ENCODE measurements at regions not wholly inside any gene's neighbourhood (a gene's known extent, or its start where the extent isn't known, plus 50 kb on each side); places are given as distances from the start of the nearest gene placed in this dataset.

GRCh38 chr3:30155755-30156154 is 450.6 kb upstream of the TGFBR2 start:
- Histone ChIP-seq H3K27me3 (replicated peaks; ENCODE audit: insufficient read depth) (no peaks in the 10 kb centered on the region), H3K27ac (no peak overlapping the region), H3K36me3 (no peaks in the 10 kb centered on the region), H3K4me3 (no peak overlapping the region), H3K4me1 (replicated peaks) (no peaks in the 10 kb centered on the region), H3K9me3 (no peaks in the 10 kb centered on the region)
- no peak for DNase-seq (ENCODE audit: low spot score)
- no peak for TF ChIP-seq CTCF (IDR thresholded peaks at IDR 0.05)
- TF ChIP-seq POLR2AphosphoS5 (IDR thresholded peaks at IDR 0.05): no peak
- no peak for TF ChIP-seq POLR2A (IDR thresholded peaks at IDR 0.05)
- intact Hi-C loops (cut with DNase I): no loop called here
- 73% methylated on average over 3 of the region's 3 CpGs for WGBS

GRCh38 chr3:30156586-30157498 is 449.6 kb upstream of the TGFBR2 start:
- TF ChIP-seq POLR2AphosphoS5 (IDR thresholded peaks at IDR 0.05) (no peak), CTCF (IDR thresholded peaks at IDR 0.05) (no peak), POLR2A (IDR thresholded peaks at IDR 0.05) (no peak)
- 91% methylated on average over 4 of the region's 4 CpGs for WGBS
- H3K36me3 ChIP-seq: no peaks in the 10 kb centered on the region
- no peaks in the 10 kb centered on the region for H3K4me1 ChIP-seq (replicated peaks)
- no peak overlapping the region for H3K4me3 ChIP-seq
- no peaks in the 10 kb centered on the region for H3K9me3 ChIP-seq
- no peak overlapping the region for H3K27ac ChIP-seq
- no peaks in the 10 kb centered on the region for H3K27me3 ChIP-seq (replicated peaks; ENCODE audit: insufficient read depth)
- intact Hi-C loops (cut with DNase I): no loop called here
- DNase-seq (ENCODE audit: low spot score): no peak

GRCh38 chr3:30161375-30161774 is 445.0 kb upstream of the TGFBR2 start:
- Histone ChIP-seq H3K9me3 (no peaks in the 10 kb centered on the region), H3K36me3 (no peaks in the 10 kb centered on the region), H3K27ac (no peak overlapping the region), H3K4me1 (replicated peaks) (no peaks in the 10 kb centered on the region), H3K4me3 (no peak overlapping the region), H3K27me3 (replicated peaks; ENCODE audit: insufficient read depth) (no peaks in the 10 kb centered on the region)
- intact Hi-C loops (cut with DNase I): no loop called here
- WGBS: 61% methylated on average over 6 of the region's 6 CpGs
- TF ChIP-seq POLR2AphosphoS5 (IDR thresholded peaks at IDR 0.05) (peak; percentile 11), CTCF (IDR thresholded peaks at IDR 0.05) (no peak)
- peak; percentile 5 for DNase-seq (ENCODE audit: low spot score)

DNA sequence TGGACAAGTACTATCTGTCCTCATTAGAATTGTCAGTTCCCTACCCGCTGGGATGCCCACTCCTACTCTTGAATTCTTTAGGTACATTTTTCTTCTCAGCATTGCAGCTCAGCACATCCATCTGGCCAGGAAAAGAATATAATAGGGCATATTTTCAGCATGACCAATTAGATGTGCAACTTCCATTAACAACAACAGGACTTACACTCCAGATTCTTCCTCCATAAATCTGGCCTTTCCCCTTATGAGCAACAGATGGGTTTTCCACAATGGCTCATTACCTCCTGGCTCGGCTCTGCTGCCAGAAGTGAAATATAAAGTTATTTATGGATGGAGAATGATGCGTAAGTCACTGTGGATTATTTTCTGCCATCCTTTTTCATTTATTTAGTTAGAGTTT is 443.8 kb upstream of the TGFBR2 start:
- no peak for DNase-seq (ENCODE audit: low spot score)
- intact Hi-C loops (cut with DNase I): no loop called here
- no peaks in the 10 kb centered on the region for H3K4me1 ChIP-seq (replicated peaks)
- H3K27ac ChIP-seq: no peak overlapping the region
- H3K27me3 ChIP-seq (replicated peaks; ENCODE audit: insufficient read depth): no peaks in the 10 kb centered on the region
- no peaks in the 10 kb centered on the region for H3K36me3 ChIP-seq
- no peak for TF ChIP-seq POLR2A (IDR thresholded peaks at IDR 0.05)
- TF ChIP-seq POLR2AphosphoS5 (IDR thresholded peaks at IDR 0.05): no peak
- TF ChIP-seq CTCF (IDR thresholded peaks at IDR 0.05): no peak
- WGBS: 94% methylated on average over 3 of the region's 3 CpGs
- no peaks in the 10 kb centered on the region for H3K9me3 ChIP-seq
- H3K4me3 ChIP-seq: no peak overlapping the region

- Histone ChIP-seq H3K9me3 (no peaks in the 10 kb centered on the region), H3K4me1 (replicated peaks) (no peaks in the 10 kb centered on the region), H3K4me3 (no peak overlapping the region), H3K27ac (no peak overlapping the region), H3K27me3 (replicated peaks; ENCODE audit: insufficient read depth) (no peaks in the 10 kb centered on the region), H3K36me3 (no peaks in the 10 kb centered on the region)
- WGBS: 93% methylated on average over 4 of the region's 4 CpGs
- TF ChIP-seq CTCF (IDR thresholded peaks at IDR 0.05): no peak
- no peak for TF ChIP-seq POLR2A (IDR thresholded peaks at IDR 0.05)
- no peak for TF ChIP-seq POLR2AphosphoS5 (IDR thresholded peaks at IDR 0.05)
- intact Hi-C loops (cut with DNase I): no loop called here
- no peak for DNase-seq (ENCODE audit: low spot score)
Observed at GRCh38 chr3:30166535-30166934, 439.9 kb upstream of the TGFBR2 start.
